Erythroblast (primary cell): ENCODE measurements at regions not wholly inside any gene's neighbourhood (a gene's known extent, or its start where the extent isn't known, plus 50 kb on each side); places are given as distances from the start of the nearest gene placed in this dataset.

Experiments used
- GATA1 ChIP-seq: IDR thresholded peaks from 2 replicates; pipeline ENCODE4 v1.6.1; 2011; ENCODE audit warnings: low read depth, mild to moderate bottlenecking, control low read depth, low read length, moderate library complexity
- POLR2A ChIP-seq: IDR thresholded peaks from 2 replicates; pipeline ENCODE4 v1.6.1; 2011; ENCODE audit warnings: mild to moderate bottlenecking, low read length

- no peak for TF ChIP-seq POLR2A
- TF ChIP-seq GATA1, result no peak
Measured at GRCh38 chr16:51987519-51987918, 559.4 kb downstream of the TOX3 start.
